ENCODE measurements at regions not wholly inside any gene's neighbourhood (a gene's known extent, or its start where the extent isn't known, plus 50 kb on each side); places are given as distances from the start of the nearest gene placed in this dataset.

GRCh38 chr21:18542081-18542480 is 138.5 kb upstream of the TMPRSS15 start (continued):
- TF ChIP-seq CREB5 (CRISPR knock-in tag; IDR thresholded peaks at IDR 0.05) (no peak), ZFX (CRISPR knock-in tag; IDR thresholded peaks at IDR 0.05) (no peak), RBM22 (IDR thresholded peaks at IDR 0.05; ENCODE audit: low read depth, low read length, poor library complexity, severe bottlenecking) (no peak)

- Histone ChIP-seq H3K79me2 (ENCODE audit: control insufficient read depth, insufficient read depth, low read length) (no peaks in the 10 kb centered on the region), H3K9ac (ENCODE audit: insufficient read depth in 1 of 2, low read depth in 2 of 2, low read length in 2 of 2) (no peak overlapping the region), H4K20me1 (replicated peaks; ENCODE audit: control insufficient read depth, insufficient read depth, low read length) (no peaks in the 10 kb centered on the region), H3K4me2 (ENCODE audit: insufficient read depth, low read length) (no peak overlapping the region), H3K4me3 (no peak overlapping the region), H3K9me3 (replicated peaks; ENCODE audit: control insufficient read depth, insufficient read depth, low read depth, low read length) (no peaks in the 10 kb centered on the region), H3K27me3 (ENCODE audit: control insufficient read depth in 2 of 2, insufficient read depth in 2 of 2, low read length in 2 of 2) (no peaks in the 10 kb centered on the region), H3K36me3 (ENCODE audit: control insufficient read depth, insufficient read depth, low read length) (no peaks in the 10 kb centered on the region), H3K9me1 (ENCODE audit: control insufficient read depth, insufficient read depth, low read length) (no peaks in the 10 kb centered on the region), H3K27ac (ENCODE audit: extremely low read depth, low read depth, low read length) (no peak overlapping the region), H3K4me1 (replicated peaks in 1 of 2; ENCODE audit: control insufficient read depth in 2 of 2, insufficient read depth in 2 of 2, low read length in 2 of 2) (no peaks in the 10 kb centered on the region), H2AFZ (ENCODE audit: low read depth, low read length) (no peak overlapping the region)
- ChIA-PET CTCF (ENCODE audit: low intra/inter-chr PET ratio) (no interaction called here), POLR2A (no interaction called here)
- intact Hi-C loops (cut with micrococcal nuclease), result no loop called here
- TF ChIP-seq NR2F6 (CRISPR knock-in tag; IDR thresholded peaks at IDR 0.05) (no peak), ZFP91 (CRISPR knock-in tag; IDR thresholded peaks at IDR 0.05) (no peak), NR4A1 (CRISPR knock-in tag; IDR thresholded peaks at IDR 0.05) (no peak), NR4A1 (tag; IDR thresholded peaks at IDR 0.05) (no peak), EP300 (IDR thresholded peaks at IDR 0.05; ENCODE audit: low read length) (no peak), ZNF507 (tag; conservative IDR thresholded peaks at IDR 0.05) (no peak)
- WGBS (ENCODE audit: insufficient coverage, low coverage, missing lambda C conversion rate), result 12% methylated on average over 1 of the region's 1 CpG
- BruUV-seq (replicated peaks), result no TSS peak
- no peak for DNase-seq (ENCODE audit: extremely low read depth in 1 of 4, low spot score in 3 of 4)
- in situ Hi-C loops (cut with MboI), result no loop called here
- no peak for FAIRE-seq
- ATAC-seq, result no peak
Measured at GRCh38 chr21:18545908-18546307, 142.3 kb upstream of the TMPRSS15 start.

Measured in K562 (cell line).